Nucleus accumbens (tissue), 56 donors: ENCODE measurements at regions not wholly inside any gene's neighbourhood (a gene's known extent, or its start where the extent isn't known, plus 50 kb on each side); places are given as distances from the start of the nearest gene placed in this dataset.

Experiments used
- DNase-seq, 56 donors: peaks; one replicate each; lab custom pipeline; 2025; lab: John Stamatoyannopoulos, UW

DNA sequence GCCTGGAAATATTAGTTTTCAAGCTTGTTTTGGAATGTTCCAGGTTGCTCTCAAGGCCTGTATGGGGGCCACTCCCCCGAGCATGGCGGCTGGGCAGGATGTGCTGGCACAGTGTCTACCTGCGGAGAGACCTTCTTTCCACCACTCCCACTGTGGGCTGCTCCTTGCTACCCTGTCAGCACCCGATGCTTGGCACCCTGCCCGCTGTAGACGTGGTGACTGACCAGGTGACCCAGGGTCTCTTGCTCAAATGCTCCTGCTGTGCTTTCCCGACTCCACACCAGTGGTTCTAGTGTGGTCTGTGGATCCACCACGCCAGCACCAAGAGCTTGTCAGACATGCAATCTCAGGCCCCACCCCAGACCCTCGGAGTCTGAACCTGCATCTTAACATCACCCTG lies 213.3 kb downstream of the SH3BP4 start:
- DNase-seq: no peak

DNA sequence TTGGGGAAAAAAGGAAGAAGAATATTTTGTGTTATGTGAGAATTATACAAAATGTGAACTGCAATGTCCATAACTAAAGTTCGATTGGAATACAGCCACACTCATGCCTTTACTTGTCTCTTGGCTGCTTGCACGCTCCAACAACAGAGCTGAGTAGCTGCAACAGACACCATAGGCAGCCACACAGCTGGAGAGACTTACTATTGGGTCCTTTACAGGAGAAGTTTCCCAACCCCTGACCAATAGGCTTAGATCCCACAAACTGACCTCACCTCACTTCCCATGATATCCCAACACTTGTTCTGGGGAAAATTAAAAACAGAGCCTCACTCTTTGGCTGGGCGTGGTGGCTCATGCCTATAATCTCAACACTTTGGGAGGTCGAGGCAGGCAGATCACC lies 213.8 kb downstream of the SH3BP4 start:
- DNase-seq: no peak

DNA sequence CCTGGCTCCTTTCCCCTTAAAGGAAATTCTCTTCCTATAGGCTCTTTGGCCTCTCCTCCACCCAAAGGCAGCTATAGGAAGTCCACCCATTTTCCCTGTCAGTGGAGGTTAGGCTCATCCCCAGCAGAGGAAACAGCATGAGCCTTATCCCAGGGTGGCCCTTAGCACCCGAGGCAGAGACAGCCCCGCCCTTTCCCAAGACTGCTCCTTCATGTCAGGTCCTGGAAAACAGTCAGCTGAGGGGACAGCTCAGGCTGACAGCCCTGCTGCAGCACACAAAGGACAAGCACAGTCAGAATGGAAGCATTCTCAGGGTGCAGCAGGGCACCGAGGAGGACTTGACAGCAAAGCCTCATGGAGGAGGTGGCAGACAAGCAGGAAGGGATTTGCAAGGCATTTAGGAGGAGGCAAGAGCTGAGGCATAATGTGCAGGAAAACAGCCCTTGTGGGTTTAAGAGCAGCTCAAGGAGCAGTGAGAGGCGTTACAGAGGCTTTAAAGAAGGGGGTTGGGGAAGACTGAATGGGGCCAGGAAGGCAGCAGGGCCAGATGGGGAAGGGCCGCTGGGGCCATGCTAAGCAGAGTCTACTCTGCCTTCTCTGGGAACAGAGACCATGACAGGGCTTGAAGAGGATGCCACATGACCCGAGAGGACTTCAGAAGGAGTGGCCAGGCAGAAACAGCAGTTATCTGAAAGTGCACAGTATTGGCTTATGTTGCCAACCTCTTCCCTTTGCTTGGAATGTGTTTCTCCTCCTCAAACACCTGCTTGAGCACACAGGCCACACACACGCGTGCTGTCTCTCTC lies 216.6 kb downstream of the SH3BP4 start:
- no peak for DNase-seq

DNA sequence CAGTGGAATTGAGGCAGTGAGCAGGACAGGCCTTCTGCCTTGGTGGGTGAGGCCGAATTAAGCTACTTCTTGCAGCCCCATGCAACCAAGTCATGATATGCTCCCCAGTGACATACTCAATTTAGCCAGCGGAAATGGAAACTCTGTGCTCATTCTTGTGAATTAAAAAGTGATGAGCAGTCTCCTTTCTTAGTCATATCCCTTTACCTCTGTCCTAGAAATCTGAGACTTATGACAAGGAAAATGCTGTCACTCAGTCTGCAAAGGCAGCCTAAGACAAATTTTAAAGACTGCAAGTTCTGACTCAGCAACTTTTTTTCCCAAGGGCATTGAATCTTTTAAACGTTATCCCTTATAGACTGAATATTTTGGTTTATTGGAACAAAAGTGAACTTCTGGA lies 218.2 kb downstream of the SH3BP4 start:
- DNase-seq: no peak

DNA sequence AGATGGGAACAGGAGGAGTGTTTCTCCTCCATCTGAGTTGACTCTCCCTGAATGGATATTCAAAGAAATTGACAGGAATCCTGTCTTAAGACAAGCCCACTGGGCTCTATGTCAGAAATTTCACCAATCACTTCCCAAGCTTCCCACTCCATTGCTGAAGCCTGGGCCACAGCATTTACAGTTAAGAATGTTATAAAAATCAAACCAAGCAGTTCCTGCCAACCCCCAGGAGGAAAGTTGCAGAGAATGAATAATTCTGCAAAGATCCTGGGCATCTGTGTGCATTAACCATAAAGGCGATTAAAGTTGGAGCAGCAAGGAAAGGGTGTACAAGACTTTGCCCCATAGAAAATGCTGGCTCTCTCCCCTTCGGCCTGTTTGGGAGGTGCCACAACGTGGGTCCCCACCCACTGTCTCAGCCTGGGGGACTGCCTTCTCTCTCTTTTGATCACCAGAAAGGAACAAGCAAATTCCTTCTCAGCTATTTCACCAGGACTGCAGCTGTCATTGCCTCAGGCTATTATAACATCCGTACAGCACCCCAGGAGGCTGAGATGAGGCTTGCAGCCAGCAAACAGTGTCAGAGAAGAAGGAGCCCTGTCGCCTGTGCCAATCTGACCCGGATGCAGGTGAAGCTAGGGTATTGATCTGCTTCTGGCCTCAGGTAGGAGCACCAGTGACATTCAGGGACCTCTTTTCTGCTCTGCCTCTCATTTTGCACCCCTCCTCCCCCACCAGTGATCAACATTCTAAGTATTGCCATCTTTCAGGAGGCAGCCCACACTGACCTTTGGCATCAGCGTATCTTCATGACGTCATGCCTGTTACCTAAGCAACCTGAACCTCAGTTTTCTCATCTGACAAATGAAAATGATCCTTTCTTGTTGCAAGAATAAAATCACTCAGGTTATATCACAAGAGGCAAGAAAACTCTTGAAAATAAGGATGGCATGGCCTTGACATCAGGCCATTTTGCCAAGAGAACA lies 219.0 kb downstream of the SH3BP4 start:
- DNase-seq: peak in 3 of 56 donors; percentile 11 to 14 (median 14)

DNA sequence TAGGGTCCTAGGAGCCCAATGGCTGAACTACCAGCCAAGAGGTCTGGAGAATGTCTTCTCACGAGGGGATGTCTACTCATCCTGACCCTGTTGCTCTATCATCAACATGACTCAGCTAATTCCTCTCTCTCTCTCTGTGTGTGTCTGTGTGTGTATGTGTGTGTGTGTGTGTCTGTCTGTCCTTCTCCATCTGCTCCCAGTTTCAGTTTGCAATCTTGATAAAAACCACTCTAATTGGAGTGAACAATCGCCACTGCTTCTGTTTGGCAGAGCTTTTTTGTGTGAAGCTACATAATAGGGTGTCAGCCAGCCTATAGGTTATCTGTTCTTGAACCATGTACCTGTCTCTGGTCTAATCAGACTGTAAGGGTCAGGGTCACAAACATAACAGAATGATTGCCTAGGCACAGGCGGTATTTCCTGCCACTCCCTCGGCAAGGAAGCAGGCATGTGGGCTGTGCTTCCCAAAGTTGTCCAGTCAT lies 219.8 kb downstream of the SH3BP4 start:
- no peak for DNase-seq

DNA sequence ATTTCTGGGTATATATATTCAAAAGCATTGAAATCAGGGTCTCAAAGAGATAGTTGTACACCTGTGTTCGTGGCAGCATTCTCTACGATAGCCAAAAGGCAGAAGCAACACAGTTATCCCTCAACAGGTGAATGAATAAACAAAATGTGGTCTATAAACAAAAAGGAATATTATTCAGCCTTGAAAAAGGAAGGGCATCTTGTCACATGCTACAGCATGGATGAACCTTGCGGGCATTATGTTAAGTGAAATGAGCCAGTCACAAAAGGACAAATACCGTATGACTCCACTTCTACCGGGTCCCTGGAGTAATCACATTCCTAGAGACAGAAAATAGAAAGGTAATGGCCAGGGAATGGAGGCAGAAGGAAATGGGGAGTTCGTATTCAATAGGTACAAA lies 228.8 kb downstream of the SH3BP4 start:
- no peak for DNase-seq

DNA sequence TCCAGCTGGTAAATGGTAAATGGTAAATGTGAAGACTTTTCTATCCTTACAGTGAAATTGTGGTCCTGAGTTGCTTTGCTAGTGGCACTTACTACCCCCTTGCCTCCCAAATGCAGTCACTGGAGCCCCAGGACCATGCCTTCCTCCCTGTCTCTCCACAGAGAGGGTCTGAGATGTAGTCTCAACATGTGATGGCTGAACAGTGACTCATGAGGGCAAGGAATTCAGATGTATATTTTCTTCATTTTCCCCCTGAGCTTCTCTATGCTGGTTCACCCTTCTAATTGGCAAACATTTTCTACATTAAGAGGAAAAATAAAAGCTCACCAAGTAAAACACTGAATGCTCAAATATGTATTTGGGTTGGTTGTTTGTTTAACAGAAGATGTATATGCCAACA lies 232.0 kb downstream of the SH3BP4 start:
- DNase-seq: no peak

DNA sequence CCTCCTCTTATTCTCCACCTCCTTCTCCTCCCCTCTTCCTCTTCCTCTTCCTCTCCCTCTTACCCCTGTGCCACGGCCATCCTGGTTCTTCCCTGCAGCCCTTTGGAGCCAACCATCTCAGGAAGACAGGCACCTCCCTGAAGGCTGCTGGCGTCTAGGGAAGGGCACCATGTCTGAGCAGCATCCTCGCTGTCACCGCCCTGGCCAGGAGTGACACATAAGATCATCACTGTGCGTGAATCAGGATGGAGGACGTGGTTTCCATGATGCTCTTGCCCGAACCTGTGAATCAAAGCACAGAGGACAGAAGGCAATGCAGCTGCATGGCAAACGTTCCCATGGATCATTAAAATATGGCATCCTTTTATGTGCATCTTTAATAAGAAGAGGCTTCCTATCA lies 236.0 kb downstream of the SH3BP4 start:
- DNase-seq: no peak

DNA sequence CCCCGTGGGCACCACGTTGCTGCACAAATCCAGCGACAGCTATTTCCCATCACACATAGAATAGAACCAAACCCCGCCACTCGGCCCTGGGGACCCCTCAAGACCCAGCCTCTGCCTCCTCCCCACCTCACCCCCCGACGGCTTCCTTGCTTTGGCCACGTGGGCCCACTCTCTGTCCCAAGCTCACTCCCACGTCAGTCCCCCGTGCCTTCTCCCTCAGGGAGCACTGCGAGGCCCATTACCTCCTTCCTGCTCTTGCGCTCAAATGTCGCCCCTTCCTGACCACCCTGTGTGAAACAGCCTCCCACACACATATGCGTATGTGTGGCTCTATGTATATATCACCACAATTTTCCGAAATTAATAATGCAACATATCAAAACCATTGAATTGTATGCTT lies 239.7 kb downstream of the SH3BP4 start:
- no peak for DNase-seq

DNA sequence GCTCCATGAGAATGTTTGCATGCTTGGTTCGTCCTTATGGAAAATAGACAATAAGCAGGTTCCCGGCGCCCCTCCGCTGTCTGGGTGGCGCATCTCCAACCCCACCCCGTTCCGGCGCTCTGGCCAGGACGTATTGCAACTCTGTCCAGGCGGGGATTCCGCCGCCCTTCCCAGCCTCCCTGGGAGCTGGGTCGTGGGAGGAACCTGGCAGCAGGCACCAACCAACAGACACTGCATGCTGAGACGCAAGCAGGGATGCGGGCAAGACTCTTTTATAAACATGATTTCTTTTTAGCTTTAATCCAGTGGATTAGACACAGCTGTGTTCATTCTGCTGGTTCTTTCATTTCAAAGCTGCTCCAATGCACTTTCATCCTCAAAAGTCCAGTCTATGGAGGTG lies 240.2 kb downstream of the SH3BP4 start:
- peak in 1 of 56 donors; percentile 11 for DNase-seq

DNA sequence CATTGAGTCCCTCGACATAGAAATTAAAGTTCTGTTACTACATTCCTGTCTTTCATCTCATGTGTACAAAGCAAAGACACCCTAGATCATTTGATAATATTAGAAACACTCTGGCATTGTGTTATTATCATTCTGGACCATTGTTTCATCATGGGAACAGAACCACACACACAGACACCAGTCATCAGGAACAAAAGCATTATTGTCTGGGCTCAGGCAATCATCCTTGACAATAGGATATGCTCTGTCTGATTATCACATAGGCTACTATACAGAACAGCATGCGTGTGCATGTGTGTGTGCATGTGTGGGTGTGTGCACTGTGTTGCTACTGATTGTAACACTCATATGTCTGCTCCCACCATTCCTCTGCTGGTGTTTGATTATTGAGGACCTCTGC lies 242.5 kb downstream of the SH3BP4 start:
- DNase-seq: peak in 23 of 56 donors; percentile 9 to 55 (median 25)

DNA sequence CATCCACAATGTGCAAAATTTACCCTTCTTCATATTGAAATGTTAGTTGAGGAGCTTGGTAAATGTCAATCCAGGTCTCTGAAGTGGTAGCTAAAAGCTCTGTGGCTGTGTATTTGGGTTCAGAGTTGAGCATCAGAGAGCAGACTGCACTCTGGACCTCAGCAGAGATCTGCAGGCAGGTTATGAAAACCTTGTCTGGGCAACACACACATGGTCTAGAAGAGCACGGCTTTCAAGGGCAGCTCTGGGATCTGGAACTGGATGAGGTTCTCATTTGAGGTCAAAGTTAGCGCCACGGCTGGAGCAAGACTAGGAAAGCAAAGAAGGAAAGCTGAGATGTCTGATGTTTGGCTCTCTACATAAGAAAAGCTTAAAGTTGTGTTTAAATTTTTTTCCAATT lies 243.0 kb downstream of the SH3BP4 start:
- DNase-seq: no peak

DNA sequence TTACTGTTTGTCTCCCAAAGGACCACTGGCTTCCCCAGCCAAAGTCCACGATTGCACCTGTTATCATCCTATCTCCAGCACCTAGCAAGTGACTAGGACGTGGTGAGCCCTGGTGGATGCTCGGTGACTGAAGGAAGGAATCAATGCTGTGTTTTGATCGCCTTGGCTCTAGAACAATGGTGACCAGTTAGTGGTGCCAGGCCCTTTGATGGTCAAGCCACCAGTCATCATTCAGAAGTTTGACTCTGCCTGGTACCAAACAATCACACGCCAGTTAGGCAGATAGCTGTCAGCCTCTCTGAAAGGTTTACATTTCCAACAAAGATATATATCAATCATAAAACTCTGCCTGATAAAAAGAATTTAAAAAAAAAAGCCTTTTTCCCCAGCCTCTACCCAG lies 244.1 kb downstream of the SH3BP4 start:
- DNase-seq: peak in 28 of 56 donors; percentile 9 to 69 (median 30)

DNA sequence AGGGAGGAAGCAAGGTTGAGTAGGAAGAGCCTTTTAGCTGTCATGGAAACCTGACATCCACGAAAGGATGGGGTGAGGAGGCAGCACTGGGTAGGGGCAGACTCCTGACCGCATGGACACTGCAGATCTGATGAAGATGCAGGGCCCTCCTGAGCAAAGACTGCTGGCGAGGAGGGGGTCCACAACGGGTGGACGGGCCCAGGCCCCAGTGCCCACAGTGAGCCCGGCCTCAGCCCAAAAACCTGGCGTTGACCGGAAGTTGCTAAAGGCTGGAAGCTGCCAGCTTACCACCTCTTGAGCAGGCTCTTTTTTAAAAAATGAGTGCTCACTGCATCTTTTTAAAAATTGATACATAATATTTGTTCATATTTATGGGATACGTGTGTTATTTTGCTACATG lies 247.3 kb downstream of the SH3BP4 start:
- no peak for DNase-seq

DNA sequence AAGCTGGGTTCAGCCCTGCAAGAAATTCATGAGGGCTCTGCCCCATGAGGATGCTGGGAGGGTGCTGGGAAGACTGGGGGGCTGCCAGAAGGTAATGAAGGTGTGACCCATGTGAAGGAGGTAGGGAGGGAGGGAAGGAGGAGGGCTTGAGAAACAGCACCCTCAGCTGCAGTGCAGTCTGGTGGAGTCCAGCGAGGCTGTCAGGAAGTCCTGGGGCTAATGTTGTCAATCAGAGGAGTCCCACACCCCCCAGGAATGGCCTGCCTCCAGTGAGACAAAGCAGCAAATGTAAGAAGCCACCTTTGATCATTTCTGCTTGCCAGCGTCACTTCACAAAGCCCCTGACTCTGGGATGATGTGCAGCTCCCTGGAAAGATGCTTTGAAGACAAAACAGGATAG lies 248.4 kb downstream of the SH3BP4 start:
- DNase-seq: no peak

DNA sequence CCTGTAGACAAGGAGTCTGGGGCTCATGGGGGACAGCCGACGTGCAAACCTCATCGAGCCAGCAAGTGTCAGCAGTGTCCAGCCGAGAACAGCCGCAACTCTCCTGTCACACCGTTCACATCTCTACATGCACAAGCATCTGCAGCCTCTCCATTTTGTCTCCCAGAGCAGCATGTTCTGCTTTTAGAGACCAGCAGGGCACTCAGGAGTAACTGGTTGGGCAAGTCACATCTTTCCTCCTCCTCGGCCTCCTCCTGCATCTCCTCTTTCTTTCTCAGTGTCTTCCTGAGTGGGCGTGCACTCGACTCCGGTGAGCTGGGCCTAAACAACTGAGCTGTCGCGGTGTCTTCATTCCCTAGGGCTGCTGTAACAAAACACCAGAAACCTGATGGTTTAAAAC lies 249.9 kb downstream of the SH3BP4 start:
- no peak for DNase-seq

DNA sequence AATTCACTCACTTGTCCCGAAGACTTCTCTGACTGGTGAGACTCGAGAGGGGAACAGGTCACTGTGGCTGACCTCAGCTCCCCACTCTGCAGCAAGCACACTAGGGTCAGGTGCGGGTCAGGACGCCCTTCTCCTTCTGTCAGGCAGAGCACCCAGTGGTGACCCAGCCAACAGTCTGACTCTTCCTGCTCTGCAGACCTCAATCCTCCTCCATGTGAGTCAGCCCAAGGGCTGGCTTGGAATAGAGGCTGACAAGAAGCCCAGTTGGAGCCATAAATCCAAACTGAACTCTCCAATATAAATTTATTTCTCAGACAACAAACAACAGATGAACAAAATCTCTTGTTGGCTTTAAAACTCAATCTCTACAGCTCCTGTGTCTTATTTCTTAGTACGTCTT lies 253.1 kb downstream of the SH3BP4 start:
- DNase-seq: no peak

DNA sequence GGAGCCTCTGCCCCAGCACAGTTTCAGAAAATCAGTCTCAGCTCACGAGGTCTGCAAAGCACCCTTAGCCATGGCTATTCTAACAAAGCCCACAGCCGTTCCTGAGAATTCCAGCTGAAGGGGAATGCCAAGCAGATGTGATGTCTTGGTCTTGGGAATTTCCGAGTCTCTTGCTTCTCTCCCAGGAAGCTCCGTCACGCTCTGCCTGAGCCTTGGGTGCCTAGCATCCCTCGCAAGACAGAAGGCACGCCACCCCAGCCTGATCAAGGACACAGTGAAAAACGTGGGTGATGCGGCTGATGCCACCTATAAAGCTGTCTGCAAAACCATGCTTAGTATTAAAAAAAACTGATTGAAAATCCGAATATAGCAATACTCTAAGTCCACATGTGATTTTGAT lies 254.6 kb downstream of the SH3BP4 start:
- DNase-seq: no peak

DNA sequence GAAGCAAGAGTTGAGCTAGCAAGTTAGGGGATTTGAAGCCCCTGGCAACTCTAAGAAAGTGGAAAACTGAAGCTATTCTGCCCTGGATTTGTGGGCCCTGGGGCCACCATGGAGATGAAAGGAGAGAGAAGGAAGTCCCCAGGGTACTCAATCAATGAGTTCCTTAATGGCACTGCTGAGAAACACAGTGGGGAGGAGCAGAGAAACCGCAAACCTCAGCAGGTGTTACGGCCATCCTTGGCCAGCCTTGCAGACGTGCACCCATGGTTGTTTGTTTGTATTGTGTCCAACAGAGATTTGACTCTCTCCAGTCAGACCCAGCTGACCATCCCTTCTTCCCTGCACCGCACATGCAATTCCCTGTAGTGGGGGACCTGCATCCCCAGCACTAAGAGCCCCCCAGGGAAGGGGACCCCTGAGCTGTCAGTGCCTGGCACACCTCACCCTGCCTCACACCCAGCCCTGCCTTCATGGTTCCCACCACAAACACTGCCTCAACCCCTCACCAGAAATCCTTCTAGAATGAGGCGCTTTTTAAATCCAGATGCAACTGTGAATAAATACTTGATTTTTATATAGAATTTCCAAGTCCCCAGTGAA lies 255.3 kb downstream of the SH3BP4 start:
- no peak for DNase-seq

DNA sequence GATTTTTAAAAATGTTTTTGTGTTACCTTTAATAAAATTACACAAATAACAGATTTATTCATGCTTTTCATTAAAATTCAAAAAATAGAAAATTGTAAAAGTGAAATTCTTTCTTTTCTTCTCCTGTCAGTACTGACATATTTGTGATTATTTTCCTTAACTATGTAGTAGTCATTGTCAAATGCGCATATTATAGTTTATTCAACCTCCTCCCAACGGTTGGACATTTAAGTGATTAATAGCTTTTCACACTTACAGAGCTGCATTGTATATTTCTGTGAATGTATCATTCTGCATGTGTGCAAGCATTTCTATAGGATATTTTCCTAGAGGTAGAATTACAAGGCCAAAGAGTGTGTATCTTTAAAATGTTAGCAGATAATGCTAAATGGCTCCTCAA lies 259.2 kb downstream of the SH3BP4 start:
- DNase-seq: no peak
